ENCODE measurements at regions not wholly inside any gene's neighbourhood (a gene's known extent, or its start where the extent isn't known, plus 50 kb on each side); places are given as distances from the start of the nearest gene placed in this dataset.

DNA sequence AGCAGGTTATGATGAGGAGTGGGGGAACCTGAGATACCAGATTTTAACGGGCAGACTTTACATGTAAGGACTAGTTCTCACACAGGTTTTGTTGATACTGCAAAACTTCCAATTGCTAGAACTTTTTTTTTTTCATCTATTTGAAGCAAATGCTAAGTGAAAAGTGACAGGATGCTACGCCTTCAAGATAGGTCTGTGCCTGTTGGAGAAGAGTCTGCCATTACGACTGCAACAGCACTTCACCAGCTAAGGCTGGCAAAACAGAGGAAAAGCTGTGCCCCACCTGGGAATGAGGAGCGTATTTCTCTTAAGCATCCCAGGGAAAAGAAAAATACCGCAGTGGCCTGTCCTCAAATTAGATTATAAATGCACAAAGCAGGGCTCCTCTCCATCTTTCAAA lies 102.0 kb upstream of the CDH6 start:
- no peak for TF ChIP-seq POLR2A (IDR thresholded peaks at IDR 0.05)
- TF ChIP-seq, protein P1, sequence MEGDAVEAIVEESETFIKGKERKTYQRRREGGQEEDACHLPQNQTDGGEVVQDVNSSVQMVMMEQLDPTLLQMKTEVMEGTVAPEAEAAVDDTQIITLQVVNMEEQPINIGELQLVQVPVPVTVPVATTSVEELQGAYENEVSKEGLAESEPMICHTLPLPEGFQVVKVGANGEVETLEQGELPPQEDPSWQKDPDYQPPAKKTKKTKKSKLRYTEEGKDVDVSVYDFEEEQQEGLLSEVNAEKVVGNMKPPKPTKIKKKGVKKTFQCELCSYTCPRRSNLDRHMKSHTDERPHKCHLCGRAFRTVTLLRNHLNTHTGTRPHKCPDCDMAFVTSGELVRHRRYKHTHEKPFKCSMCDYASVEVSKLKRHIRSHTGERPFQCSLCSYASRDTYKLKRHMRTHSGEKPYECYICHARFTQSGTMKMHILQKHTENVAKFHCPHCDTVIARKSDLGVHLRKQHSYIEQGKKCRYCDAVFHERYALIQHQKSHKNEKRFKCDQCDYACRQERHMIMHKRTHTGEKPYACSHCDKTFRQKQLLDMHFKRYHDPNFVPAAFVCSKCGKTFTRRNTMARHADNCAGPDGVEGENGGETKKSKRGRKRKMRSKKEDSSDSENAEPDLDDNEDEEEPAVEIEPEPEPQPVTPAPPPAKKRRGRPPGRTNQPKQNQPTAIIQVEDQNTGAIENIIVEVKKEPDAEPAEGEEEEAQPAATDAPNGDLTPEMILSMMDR (IDR thresholded peaks at IDR 0.05), result no peak

Data from testis (tissue), 2 donors.